GM21528 (cell line): ENCODE measurements at regions not wholly inside any gene's neighbourhood (a gene's known extent, or its start where the extent isn't known, plus 50 kb on each side); places are given as distances from the start of the nearest gene placed in this dataset.
"Not testable (repeated sequence)": the region's sequence is repeated elsewhere in the genome, so short reads cannot be mapped to it uniquely, and the experiment has no call there.

ENCODE experiments used
- ATAC-seq: cut with Tn5 transposase; IDR thresholded peaks from one replicate; pipeline ENCODE4 v1.9.1; 2021; ENCODE audit warnings: mild to moderate bottlenecking, moderate library complexity; ENCODE audit not compliant: unreplicated experiment, low FRiP score

DNA sequence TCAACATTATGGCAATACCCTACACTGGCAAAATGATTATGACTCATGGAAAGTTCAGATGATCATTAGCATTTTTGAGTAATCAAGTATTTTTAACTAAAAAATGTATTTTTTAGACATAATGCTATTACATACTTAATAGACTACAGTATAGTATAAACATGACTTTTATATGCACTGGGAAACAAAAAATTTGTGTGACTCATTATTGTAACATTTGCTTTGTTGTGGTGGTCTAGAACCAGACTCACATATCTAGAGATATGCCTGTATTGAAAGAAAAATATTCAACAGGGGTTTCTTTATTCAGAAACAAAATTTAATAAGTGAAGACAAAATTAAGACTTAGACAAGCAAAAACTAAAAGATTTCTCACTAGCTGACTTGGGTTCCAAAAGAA lies 385.3 kb upstream of the RIOK2 start:
- no peak for ATAC-seq

DNA sequence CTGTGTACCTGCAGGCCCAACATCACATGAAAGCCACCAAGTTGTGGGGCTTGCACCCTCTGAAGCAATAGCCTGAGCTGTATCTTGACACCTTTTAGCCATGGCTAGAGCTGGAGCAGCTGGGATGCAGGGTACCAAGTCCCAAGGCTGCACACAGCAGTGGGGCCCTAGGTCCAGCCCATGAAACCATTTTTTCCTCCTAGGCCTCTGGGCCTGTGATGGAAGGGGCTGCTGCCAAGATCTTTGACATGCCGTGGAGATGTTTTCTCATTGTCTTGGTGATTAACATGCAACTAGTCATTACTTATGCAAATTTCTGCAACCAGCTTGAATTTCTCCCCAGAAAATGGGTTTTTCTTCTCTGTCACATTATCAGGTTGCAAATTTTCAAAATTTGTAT lies 387.2 kb upstream of the RIOK2 start:
- ATAC-seq = no peak

DNA sequence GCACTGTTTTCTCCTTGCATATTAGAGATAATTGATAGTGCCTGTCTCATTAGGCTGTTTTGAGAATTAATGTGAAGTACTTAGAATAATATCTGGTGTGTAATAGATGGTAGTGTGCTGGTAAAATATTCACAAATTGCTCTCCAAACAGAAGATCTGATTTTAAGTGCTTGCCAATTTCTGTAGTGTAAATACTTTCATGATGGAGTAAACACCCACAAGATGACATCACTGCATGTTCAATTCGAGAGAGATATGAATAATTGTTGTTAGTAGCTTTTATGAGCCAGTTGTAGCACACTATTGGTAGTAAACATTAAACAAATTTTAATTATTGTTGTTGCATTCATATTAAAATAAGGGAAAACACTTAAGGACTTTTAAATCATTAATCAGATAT lies 392.3 kb upstream of the RIOK2 start:
- ATAC-seq = no peak

DNA sequence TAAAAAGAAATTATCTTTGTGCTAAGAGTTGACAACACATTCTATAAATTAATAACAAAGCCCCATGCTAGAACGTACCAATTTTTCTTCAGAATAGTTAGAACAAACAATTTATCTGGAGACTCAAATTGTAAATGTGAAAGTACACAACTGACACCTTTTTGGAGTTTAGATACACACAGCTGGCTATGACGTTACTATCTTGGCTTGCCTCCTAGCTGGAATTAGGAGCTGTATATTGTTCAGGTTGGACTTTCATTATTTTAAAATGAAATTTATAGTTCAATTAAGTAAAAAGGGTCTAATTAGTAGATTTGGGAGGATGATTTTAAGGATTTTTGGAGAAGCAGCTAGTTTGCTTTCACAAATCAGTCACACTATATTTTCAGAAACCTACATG lies 393.9 kb upstream of the RIOK2 start:
- ATAC-seq = no peak

DNA sequence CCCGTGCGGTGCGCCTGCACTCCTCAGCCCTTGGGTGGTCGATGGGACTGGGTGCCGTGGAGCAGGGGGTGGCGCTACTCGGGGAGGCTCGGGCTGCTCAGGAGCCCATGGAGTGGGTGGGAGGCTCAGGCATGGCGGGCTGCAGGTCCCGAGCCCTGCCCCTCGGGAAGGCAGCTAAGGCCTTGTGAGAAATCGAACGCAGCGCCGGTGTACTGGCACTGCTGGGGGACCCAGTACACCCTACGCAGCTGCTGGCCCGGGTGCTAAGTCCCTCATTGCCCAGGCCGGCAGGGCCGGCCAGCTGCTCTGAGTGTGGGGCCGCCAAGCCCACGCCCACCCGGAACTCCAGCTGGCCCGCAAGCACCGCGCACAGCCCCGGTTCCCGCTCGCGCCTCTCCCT lies 396.9 kb upstream of the RIOK2 start:
- not testable (repeated sequence) for ATAC-seq

DNA sequence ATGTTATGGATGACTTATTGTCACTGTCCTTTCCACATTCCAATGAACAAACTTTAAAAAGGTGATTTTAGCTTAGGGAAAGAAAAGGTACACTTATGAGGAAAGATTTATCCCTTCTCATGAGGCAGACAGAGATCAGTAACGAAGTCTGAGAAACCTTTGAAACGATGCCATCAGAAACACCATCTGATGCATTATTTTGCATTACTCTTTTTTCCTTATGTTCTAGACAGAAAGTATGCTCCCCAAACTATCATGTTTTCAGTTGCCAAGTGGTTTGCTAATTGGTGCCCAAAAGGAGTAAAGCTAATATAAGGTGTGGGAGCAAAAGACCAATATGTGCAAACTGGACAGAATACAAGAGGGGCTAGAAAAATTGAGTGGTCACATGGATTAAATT lies 397.7 kb upstream of the RIOK2 start:
- no peak for ATAC-seq

DNA sequence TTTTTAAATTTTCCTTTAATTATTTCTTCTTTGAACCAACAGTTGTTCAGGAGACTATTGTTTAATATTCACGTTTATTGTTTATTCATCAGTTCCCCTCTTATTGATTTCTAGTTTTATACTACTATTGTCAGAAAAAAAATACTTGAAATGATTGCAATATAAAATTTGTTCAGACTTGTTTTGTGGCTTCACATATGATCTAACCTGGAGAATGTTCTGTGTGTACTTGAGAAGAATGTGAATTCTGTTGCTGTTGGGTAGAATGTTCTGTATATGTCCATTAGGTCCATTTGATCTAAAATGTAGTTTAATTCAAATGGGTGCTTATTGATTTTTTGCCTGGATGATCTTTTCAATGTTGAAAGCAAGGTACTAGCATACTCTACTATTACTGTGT lies 408.7 kb upstream of the RIOK2 start:
- no peak for ATAC-seq

DNA sequence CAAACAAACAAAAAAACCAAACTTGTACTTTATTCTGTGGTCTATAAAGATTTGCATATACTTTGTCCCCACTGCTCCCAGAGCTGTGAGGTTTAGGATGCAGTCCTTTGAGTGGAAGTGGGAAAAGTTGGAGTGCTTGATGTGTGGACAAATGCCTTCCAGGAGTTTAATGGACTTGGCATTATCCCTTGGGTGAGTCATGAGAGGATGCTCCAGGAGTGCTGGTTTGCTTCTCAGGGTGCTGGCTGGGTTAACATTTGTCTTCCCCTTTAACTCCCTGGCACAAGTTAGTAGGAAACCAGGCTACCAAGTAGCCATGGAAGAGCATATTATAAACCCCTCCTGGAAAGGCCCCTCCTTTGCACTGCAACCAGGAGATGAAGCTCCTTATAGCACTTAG lies 417.4 kb upstream of the RIOK2 start:
- no peak for ATAC-seq

DNA sequence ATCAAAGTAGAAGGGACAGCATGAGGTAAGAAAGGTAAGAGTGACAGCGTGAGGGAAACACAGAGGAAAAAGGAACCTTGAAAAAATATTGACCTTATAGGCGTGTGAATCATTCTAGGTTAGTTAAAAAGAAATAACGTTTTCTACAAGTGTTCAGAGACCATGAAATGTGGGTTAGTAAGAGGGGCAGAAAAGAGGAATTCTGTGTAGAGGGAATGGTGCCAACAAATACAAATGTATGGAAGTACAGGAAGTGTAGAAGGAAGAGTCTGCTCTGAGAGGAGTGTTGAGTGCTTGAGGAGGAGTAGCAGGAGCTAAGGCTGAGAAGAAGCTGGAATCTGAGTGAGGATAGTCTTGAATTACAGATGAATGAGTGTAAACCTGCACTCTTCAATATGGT lies 418.6 kb upstream of the RIOK2 start:
- no peak for ATAC-seq

DNA sequence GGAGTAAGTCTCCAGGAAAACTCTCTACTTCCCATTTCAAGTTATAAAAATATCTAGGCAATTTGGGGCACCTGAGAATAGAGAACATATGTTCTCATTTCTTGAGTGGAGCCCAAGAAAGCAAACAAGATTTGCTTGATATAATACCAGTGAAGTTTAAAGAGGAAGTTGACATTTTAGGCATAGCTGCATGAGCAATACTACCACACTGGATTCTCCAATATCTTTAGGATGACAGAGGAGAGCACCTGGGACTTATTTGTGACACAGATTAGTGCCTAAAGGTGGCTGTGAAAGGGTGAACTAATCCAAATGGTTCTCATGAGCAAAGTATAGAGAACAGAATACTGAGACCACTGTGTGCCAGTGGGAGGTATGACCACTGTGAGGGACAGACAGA lies 423.5 kb upstream of the RIOK2 start:
- no peak for ATAC-seq

DNA sequence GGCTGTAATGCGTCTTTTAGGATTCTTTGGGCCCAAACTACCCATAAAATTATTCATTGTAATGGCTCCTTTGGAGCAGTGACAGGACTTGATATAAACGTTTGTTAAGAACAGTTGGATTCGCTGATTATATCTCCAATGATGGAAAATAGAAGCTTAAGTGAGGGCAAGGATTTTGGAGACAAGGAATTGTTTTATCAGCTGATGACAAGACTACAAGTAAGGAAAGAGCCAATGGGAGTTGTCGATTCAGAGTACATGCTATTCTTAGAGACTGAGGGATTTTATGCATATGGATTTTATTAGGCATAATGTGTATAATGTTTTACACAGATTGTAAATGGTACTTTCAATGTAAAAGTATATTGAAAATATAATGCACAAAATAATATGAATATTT lies 425.5 kb upstream of the RIOK2 start:
- ATAC-seq = no peak

DNA sequence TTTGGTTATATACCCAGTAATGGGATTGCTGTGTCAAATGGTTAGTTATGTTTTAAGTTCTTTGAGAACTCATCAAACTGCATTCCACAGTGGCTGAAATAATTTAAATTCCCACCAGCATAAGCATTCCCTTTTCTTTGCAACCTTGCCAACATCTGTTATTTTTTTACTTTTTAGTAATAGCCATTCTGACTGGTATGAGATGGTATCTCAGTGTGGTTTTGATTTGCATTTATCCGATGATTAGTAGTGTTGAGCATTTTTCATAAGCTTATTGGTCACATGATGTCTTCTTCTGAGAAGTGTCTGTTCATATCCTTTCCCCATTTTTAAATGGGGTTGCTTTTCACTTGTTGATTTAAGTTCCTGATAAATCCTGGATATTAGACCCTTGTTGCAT lies 435.7 kb upstream of the RIOK2 start:
- ATAC-seq = no peak

DNA sequence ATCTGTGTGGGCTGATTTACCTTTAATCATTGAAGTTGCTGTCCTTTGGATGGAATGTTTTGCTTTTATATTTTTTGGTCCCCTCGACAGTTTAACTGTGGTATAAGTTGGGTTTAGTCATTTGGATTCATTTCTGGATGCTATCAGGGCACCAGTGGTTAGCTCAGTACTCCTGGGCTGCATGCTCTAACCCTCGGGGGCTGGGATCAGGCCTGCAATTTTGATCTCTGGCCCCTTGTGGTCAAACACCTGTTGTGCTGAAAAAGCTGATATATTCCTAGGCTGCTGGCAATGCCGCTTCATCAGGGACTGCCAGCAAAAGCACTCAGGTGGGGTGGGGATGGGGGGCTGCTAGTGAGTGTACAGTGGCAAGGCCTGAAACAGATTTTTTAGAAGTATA lies 440.4 kb upstream of the RIOK2 start:
- ATAC-seq = no peak

DNA sequence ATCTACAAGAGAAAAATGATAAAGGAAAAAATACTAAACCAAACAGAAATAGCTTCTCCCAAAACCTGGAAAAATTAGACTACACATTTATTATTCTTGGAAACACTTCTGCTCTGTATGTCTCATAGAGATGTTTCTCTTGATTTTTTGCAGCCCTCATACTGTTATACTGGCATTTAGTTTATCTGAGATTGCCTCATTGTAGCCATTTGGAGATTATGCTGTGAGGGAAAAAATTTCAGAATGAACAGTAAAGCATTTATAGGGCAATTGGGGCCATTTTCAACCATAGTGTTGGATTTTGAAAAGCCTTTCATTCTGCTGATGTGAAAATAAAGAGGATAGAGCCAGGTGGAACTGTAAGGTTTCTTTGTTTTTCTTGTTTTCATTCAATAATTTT lies 441.8 kb upstream of the RIOK2 start:
- no peak for ATAC-seq

DNA sequence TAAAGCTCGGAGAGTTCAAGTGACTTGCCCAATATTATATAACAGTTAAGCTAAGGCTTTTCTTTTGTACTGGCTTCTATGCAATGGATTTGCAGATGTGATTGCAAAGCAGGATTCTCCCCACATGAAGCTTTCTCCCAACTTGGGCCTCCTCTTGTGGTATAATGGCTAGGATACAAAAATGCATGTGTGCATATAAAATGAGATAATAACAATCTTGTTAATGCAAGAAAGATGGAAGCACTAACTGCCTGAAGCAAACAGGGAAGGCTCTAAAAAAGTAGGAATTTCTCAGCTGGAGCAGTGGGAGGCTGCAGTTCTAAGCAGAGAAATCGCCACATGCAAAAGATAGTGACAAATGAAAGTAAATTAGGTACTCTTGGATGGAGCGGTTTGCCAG lies 444.2 kb upstream of the RIOK2 start:
- ATAC-seq = no peak

DNA sequence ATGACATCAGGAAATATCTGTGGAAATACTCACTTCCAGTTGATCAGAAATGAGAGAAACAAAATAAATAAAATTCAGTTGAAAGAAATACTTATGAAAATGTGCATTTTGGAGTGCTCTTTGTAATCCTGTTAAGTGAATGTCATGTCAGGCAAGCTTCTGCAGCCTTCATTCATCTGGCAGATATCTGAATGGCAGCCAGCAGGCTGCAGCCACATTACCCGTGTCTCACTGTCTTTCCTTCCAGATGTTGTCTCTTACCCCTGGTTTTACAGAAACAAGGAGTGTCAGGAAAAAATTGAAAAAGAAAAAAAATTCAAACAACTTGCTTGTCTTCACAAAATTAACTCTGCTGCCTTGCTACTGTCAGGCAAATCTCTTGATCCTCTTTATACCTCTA lies 445.0 kb upstream of the RIOK2 start:
- ATAC-seq = no peak

DNA sequence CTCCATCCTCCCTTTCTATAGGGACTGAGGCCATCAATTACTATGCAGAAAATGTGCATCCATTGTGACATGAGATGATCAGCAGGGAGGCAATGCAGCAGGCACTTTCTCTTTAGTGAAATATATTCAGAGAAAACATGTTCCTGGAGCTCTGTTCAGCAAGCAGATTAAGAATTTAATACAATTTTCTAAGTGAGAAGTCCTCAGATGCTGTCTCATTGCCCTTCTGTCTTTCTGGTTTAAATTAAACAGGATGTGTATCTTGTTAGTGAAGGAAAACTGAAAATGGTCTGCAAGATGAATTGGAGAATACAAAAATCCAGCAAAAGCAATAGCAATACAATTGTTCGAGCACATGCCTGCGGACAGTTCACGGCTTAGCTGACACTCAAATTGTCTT lies 445.8 kb upstream of the RIOK2 start:
- ATAC-seq = no peak

DNA sequence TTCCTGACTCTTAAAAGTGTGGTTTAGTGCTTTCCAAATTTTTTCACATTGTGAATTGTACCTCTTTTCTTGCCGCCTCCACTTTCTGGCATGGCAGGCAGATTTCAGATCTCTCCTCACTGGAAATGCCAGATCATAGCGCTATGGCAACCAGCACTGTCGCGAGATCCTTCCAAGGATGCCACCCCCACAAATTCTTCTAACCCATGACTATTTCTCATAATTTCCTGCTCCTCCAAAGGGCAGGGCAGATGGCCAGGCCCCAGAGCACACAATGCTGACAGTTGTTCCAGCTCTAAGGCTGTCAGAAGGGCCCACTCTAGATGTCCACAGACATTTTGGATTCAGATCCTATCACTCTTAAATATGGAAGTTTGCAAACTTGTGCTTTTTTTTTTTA lies 446.2 kb upstream of the RIOK2 start:
- ATAC-seq = no peak

DNA sequence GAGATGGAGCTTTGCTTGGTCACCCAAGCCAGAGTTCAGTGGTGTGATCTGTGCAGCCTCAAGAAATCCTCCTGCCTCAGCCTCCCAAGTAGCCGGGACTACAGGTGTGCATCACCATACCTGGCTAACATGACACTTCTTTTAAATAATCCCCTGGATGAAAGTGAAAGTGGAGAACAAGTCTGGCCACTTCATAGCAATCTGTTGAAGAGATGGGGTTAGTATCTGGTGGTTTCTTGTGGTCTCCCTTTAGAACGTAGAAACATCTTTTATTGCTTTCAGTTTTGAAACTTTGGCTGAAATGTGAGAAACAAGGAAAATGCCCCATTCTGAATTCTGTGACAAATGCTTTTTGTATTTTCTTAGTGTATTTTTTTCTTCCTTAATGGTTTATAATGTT lies 452.5 kb upstream of the RIOK2 start:
- no peak for ATAC-seq

DNA sequence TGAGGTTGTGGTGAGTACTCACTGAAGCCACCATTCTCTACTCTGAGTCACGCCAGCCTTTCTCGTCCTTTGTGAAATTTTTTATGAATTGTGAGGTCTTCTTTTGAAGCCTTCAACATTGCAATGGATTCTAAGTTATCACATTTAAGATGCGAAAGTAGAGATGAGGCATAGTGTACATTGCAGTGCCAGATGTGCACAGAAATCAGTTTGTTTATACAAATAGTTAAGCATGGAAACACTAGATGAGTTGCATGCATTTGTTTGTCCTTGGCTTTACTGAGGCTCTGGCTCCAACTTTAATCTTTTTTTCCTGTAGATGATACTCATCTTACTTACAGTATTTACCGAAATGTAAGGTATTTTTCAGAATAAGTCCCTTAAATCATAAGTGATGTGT lies 453.7 kb upstream of the RIOK2 start:
- ATAC-seq = no peak

DNA sequence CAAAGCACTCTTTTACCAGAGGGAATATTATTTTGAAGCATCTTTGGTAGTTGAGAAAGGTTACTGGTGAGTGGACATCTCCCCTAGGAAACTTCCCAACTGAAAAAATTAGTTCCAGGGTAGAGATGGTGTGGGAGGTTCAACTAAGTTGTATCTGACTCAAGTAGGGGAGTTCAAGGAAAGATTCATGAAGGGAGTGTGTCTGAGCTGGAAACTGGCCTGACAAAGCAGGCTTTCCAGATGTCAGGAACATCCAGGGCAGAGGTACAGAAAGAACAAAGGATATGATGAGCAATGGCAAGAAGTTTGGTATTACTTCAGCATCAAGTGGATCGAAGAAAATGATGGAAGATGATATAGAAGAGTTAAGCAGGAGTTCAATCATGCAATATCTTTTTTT lies 458.0 kb upstream of the RIOK2 start:
- ATAC-seq = no peak

DNA sequence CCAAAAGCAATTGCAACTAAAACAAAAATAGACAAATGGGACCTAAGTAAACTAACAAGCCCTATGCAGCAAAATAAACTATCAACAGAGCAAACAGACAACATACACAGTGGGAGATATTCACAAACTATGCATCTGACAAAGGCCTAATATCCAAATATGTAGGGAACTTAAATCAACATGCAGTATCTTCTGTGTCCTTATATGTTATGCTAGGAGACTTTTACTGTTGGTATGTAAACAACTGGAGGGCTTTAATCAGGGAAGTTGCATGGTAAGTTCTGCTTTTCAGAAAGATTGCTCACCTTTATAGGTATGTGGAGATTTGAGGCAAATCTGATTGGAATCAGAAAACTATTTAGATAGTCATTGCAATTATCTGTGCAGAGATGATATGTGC lies 461.2 kb upstream of the RIOK2 start:
- ATAC-seq = no peak

DNA sequence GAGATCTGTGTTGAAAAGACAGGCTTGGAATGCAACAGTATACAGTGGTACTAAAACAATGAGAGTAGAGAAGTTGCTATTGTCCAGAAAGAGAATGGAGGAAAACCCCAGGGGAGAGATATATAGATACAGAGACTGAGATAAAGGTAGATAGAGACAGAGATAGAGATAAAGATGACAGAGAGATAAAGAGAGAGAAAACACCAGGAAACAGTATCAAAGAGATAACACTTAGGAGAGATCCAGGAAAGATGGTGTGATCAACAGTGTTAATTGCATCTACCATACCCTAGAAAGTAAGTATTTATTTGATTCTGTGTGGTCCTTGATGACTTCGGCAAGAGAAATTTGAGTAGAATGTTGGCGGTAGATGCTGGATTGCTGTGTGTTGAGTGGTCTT lies 461.8 kb upstream of the RIOK2 start:
- ATAC-seq = no peak

DNA sequence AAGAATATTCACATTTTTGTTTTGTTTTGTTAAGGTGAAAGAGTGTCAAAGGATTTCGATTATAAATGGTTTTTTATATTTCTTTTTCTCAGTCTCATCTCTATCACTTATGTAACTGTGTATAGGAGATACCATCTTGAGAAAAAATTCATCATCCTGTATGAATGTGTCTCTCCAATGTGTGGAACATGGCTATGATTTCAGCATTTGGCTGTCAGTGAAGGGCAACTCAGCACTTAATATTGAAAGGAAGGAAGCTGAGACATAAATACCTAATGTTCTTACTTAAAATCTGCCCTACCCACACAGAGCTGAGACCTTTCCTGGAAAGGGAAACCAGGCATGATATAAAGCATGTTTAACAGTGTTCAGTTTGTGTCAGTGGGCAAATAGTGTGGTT lies 474.2 kb upstream of the RIOK2 start:
- no peak for ATAC-seq
